Mesendoderm (in vitro differentiated cells): ENCODE measurements at regions not wholly inside any gene's neighbourhood (a gene's known extent, or its start where the extent isn't known, plus 50 kb on each side); places are given as distances from the start of the nearest gene placed in this dataset.

Experiments used
- DNase-seq: peaks from one replicate; pipeline ENCODE4 v3.0.0; 2013
- H2AK5ac ChIP-seq: 2 replicates; pipeline ENCODE4 v1.6.1; 2013; ENCODE audit warnings: low read length, inconsistent platforms
- H2BK120ac ChIP-seq: 2 replicates; pipeline ENCODE4 v1.6.1; 2013; ENCODE audit warnings: low read depth, mild to moderate bottlenecking, low read length, moderate library complexity, mixed read lengths
- H2BK15ac ChIP-seq: replicated peaks from 2 replicates; pipeline ENCODE4 v1.6.1; 2013; ENCODE audit warnings: low read depth, mild to moderate bottlenecking, moderate library complexity
- H2BK5ac ChIP-seq: 2 replicates; pipeline ENCODE4 v1.6.1; 2013; ENCODE audit warnings: low read length, inconsistent platforms
- H3K18ac ChIP-seq: 2 replicates; pipeline ENCODE4 v1.6.1; 2013; ENCODE audit warnings: mild to moderate bottlenecking, low read length, mixed read lengths
- H3K23ac ChIP-seq: one replicate; pipeline ENCODE4 v1.6.1; 2013; ENCODE audit warnings: low read length
- H3K27ac ChIP-seq: 2 replicates; pipeline ENCODE4 v1.5.1; 2013; ENCODE audit warnings: low read depth, mild to moderate bottlenecking, inconsistent platforms, low read length, moderate library complexity
- H3K27me3 ChIP-seq: 2 replicates; pipeline ENCODE4 v1.6.1; 2013; ENCODE audit warnings: low read length, control low read depth, mild to moderate bottlenecking, inconsistent platforms; ENCODE audit not compliant: insufficient read depth, poor library complexity
- H3K36me3 ChIP-seq: 2 replicates; pipeline ENCODE4 v1.6.1; 2013; ENCODE audit warnings: low read length, inconsistent platforms; ENCODE audit not compliant: control insufficient read depth, insufficient read depth
- H3K4ac ChIP-seq: one replicate; pipeline ENCODE4 v1.6.1; 2013; ENCODE audit warnings: low read depth, mild to moderate bottlenecking, low read length, moderate library complexity
- H3K4me1 ChIP-seq: 2 replicates; pipeline ENCODE4 v1.6.1; 2013; ENCODE audit warnings: low read depth, low read length, inconsistent platforms; ENCODE audit not compliant: control insufficient read depth
- H3K4me2 ChIP-seq: 2 replicates; pipeline ENCODE4 v1.6.1; 2013; ENCODE audit warnings: low read length
- H3K4me3 ChIP-seq: 2 replicates; pipeline ENCODE4 v1.5.1; 2013; ENCODE audit warnings: mild to moderate bottlenecking, low read length
- H3K56ac ChIP-seq: one replicate; pipeline ENCODE4 v1.6.1; 2013; ENCODE audit warnings: low read length
- H3K79me1 ChIP-seq: 2 replicates; pipeline ENCODE4 v1.6.1; 2013; ENCODE audit warnings: low read length, inconsistent platforms
- H3K79me2 ChIP-seq: 2 replicates; pipeline ENCODE4 v1.6.1; 2013; ENCODE audit warnings: mild to moderate bottlenecking, low read length; ENCODE audit not compliant: control insufficient read depth, insufficient read depth
- H3K9ac ChIP-seq: 2 replicates; pipeline ENCODE4 v1.6.1; 2013; ENCODE audit warnings: low read length, inconsistent platforms
- H4K5ac ChIP-seq: one replicate; pipeline ENCODE4 v1.6.1; 2013; ENCODE audit warnings: low read length
- H4K8ac ChIP-seq: one replicate; pipeline ENCODE4 v1.6.1; 2013; ENCODE audit warnings: low read depth, mild to moderate bottlenecking, control low read depth, low read length, moderate library complexity
- WGBS: extraction: QIAGEN DNeasy Blood & Tissue Kit; methylation state at CpG from one replicate; pipeline ENCODE4 v1.1.7; 2013; ENCODE audit warnings: low lambda C conversion rate, missing lambda C conversion rate; ENCODE audit not compliant: insufficient coverage; ENCODE audit errors: extremely low coverage; 5-methylcytosine and 5-hydroxymethylcytosine counted together

GRCh38 chr13:90188351-90188636 lies 1159.2 kb upstream of the MIR17HG start:
- no peak overlapping the region for H2AK5ac ChIP-seq

GRCh38 chr13:90197722-90198121 lies 1149.8 kb upstream of the MIR17HG start:
- Histone ChIP-seq H4K5ac (no peak overlapping the region), H3K4me3 (no peak overlapping the region), H3K18ac (no peak overlapping the region), H3K27me3 (no peaks in the 10 kb centered on the region), H2BK5ac (no peak overlapping the region), H3K79me1 (no peaks in the 10 kb centered on the region), H3K79me2 (no peaks in the 10 kb centered on the region), H3K4ac (no peak overlapping the region), H4K8ac (no peak overlapping the region), H3K27ac (no peak overlapping the region), H3K9ac (no peak overlapping the region), H2AK5ac (no peak overlapping the region), H2BK120ac (no peak overlapping the region), H3K36me3 (no peaks in the 10 kb centered on the region), H3K4me1 (no peaks in the 10 kb centered on the region), H3K23ac (no peak overlapping the region), H3K56ac (no peak overlapping the region), H3K4me2 (no peak overlapping the region), H2BK15ac (no peak overlapping the region)
- no CpG with 5 or more reads among the region's 2 CpGs for WGBS
- no peak for DNase-seq

More at GRCh38 chr13:90188351-90188636, 1159.2 kb upstream of the MIR17HG start:
- Histone ChIP-seq H3K4me2 (no peak overlapping the region), H3K9ac (no peak overlapping the region), H3K79me1 (no peaks in the 10 kb centered on the region), H3K79me2 (no peaks in the 10 kb centered on the region), H3K36me3 (no peaks in the 10 kb centered on the region), H3K56ac (no peak overlapping the region), H3K27me3 (no peaks in the 10 kb centered on the region), H3K4me1 (no peaks in the 10 kb centered on the region), H3K18ac (no peak overlapping the region), H3K4me3 (no peak overlapping the region), H2BK5ac (no peak overlapping the region), H4K8ac (no peak overlapping the region), H2BK15ac (no peak overlapping the region), H3K23ac (no peak overlapping the region), H2BK120ac (no peak overlapping the region), H4K5ac (no peak overlapping the region), H3K4ac (no peak overlapping the region), H3K27ac (no peak overlapping the region)
- DNase-seq: no peak
- no CpG with 5 or more reads among the region's 3 CpGs for WGBS

GRCh38 chr13:90201202-90201601 lies 1146.3 kb upstream of the MIR17HG start:
- Histone ChIP-seq H4K8ac (no peak overlapping the region), H3K79me2 (no peaks in the 10 kb centered on the region), H3K4me3 (no peak overlapping the region), H3K4ac (no peak overlapping the region), H3K18ac (no peak overlapping the region), H3K4me2 (no peak overlapping the region), H2AK5ac (no peak overlapping the region), H3K4me1 (no peaks in the 10 kb centered on the region), H2BK120ac (no peak overlapping the region), H2BK5ac (no peak overlapping the region), H3K79me1 (no peaks in the 10 kb centered on the region), H3K56ac (no peak overlapping the region), H3K27me3 (no peaks in the 10 kb centered on the region), H3K9ac (no peak overlapping the region), H4K5ac (no peak overlapping the region), H3K27ac (no peak overlapping the region), H3K23ac (no peak overlapping the region), H3K36me3 (no peaks in the 10 kb centered on the region), H2BK15ac (no peak overlapping the region)
- no CpG with 5 or more reads among the region's 1 CpG for WGBS
- no peak for DNase-seq

- Histone ChIP-seq H2BK5ac (no peak overlapping the region), H4K5ac (no peak overlapping the region), H3K4me2 (no peak overlapping the region), H3K4me1 (no peaks in the 10 kb centered on the region), H3K18ac (no peak overlapping the region), H3K9ac (no peak overlapping the region), H2BK15ac (no peak overlapping the region), H2BK120ac (no peak overlapping the region), H3K4me3 (no peak overlapping the region), H2AK5ac (no peak overlapping the region), H3K4ac (no peak overlapping the region), H3K27me3 (no peaks in the 10 kb centered on the region), H3K23ac (no peak overlapping the region), H3K56ac (no peak overlapping the region), H3K79me1 (no peaks in the 10 kb centered on the region), H3K36me3 (no peaks in the 10 kb centered on the region), H4K8ac (no peak overlapping the region), H3K27ac (no peak overlapping the region), H3K79me2 (no peaks in the 10 kb centered on the region)
- WGBS: no CpG with 5 or more reads among the region's 7 CpGs
- DNase-seq: no peak
These were observed 1145.6 kb upstream of the MIR17HG start for GRCh38 chr13:90201676-90202460.

DNA sequence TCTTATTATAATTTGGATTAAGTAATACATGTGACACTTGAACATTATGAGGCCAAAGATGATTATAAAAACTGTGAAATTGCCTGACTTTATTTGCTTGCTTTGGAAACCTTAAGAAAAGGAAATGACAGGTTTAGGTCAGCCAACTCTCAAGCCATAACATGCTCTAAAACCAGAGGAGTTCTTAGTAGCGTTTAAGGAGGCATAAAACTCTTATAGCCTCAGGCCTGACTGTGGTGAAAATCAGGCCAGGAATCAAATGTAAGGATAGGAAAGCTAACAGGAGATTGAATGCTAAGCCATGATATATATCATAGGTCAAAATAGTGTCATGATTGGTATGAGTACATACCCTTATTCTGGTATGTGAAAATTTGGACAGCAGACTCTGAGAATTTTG lies 1142.4 kb upstream of the MIR17HG start:
- Histone ChIP-seq H3K4ac (no peak overlapping the region), H3K23ac (no peak overlapping the region), H2BK5ac (no peak overlapping the region), H3K4me1 (no peaks in the 10 kb centered on the region), H4K8ac (no peak overlapping the region), H3K18ac (no peak overlapping the region), H2BK15ac (no peak overlapping the region), H3K56ac (no peak overlapping the region), H2AK5ac (no peak overlapping the region), H3K4me2 (no peak overlapping the region), H3K27ac (no peak overlapping the region), H4K5ac (no peak overlapping the region), H3K36me3 (no peaks in the 10 kb centered on the region), H3K79me2 (no peaks in the 10 kb centered on the region), H3K4me3 (no peak overlapping the region), H2BK120ac (no peak overlapping the region), H3K27me3 (no peaks in the 10 kb centered on the region), H3K79me1 (no peaks in the 10 kb centered on the region), H3K9ac (no peak overlapping the region)
- no peak for DNase-seq
- no CpG with 5 or more reads among the region's 1 CpG for WGBS

DNA sequence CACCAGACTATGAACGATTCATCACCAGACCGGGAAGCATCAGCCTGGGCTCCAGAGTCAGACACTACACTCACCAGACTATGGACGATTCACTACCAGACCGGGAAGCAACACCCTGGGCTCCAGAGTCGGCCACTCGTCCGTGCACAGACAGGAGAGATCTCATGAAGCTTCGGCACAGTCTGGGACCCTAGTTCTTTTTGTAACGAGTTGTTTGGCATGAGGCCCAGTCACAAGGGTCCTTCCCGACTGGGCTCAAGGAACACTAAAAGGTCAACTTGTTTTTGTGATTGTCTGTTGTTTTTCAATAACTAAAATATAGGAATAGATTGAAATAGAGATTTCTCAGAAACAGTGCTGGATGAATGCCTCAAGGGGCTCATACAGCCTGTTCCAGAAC lies 1141.6 kb upstream of the MIR17HG start:
- Histone ChIP-seq H3K18ac (no peak overlapping the region), H3K4me2 (no peak overlapping the region), H2BK120ac (no peak overlapping the region), H3K36me3 (no peaks in the 10 kb centered on the region), H3K56ac (no peak overlapping the region), H2AK5ac (no peak overlapping the region), H2BK15ac (no peak overlapping the region), H3K79me2 (no peaks in the 10 kb centered on the region), H3K4me1 (no peaks in the 10 kb centered on the region), H3K23ac (no peak overlapping the region), H4K8ac (no peak overlapping the region), H3K4me3 (no peak overlapping the region), H3K79me1 (no peaks in the 10 kb centered on the region), H3K9ac (no peak overlapping the region), H3K4ac (no peak overlapping the region), H3K27ac (no peak overlapping the region), H3K27me3 (no peaks in the 10 kb centered on the region), H4K5ac (no peak overlapping the region), H2BK5ac (no peak overlapping the region)
- DNase-seq: no peak
- WGBS: no CpG with 5 or more reads among the region's 10 CpGs
